ENCODE measurements at regions not wholly inside any gene's neighbourhood (a gene's known extent, or its start where the extent isn't known, plus 50 kb on each side); places are given as distances from the start of the nearest gene placed in this dataset.

DNA sequence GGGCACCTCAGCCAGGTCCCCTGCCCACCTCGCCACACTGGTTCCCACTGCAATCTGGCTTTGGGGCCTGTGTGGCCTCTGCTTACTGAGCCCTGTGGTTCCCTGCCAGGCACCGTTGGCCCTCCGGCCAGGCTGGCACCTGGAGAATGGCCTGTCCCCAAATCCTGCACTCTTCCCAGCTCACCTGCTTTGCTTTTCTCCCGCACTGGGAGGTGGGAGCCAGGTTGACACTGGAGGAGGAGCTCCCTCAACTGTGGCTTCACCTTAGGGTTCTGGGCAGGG, 97.0 kb downstream of the SCGB2B2 start:
- DNase-seq (ENCODE audit: low spot score) (no peak), ATAC-seq (ENCODE audit: insufficient number of reproducible peaks, low FRiP score, low read depth) (no peak)
- no peaks in the 10 kb centered on the region for H3K4me1 ChIP-seq (ENCODE audit: control insufficient read depth in 1 of 2, low read depth in 2 of 2)
- no peaks in the 10 kb centered on the region for H3K27me3 ChIP-seq (replicated peaks; ENCODE audit: insufficient read depth)
- H3K4me3 ChIP-seq = no peak overlapping the region
- H3K9me3 ChIP-seq = peaks cover 3% of the 10 kb centered on the region
- TF ChIP-seq, protein P1, sequence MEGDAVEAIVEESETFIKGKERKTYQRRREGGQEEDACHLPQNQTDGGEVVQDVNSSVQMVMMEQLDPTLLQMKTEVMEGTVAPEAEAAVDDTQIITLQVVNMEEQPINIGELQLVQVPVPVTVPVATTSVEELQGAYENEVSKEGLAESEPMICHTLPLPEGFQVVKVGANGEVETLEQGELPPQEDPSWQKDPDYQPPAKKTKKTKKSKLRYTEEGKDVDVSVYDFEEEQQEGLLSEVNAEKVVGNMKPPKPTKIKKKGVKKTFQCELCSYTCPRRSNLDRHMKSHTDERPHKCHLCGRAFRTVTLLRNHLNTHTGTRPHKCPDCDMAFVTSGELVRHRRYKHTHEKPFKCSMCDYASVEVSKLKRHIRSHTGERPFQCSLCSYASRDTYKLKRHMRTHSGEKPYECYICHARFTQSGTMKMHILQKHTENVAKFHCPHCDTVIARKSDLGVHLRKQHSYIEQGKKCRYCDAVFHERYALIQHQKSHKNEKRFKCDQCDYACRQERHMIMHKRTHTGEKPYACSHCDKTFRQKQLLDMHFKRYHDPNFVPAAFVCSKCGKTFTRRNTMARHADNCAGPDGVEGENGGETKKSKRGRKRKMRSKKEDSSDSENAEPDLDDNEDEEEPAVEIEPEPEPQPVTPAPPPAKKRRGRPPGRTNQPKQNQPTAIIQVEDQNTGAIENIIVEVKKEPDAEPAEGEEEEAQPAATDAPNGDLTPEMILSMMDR (IDR thresholded peaks at IDR 0.05) = no peak
- H3K36me3 ChIP-seq = no peaks in the 10 kb centered on the region
- no peak overlapping the region for H3K27ac ChIP-seq

GRCh38 chr19:34579281-34580054, 97.5 kb downstream of the SCGB2B2 start:
- no peak overlapping the region for H3K4me3 ChIP-seq
- TF ChIP-seq, protein P1 (IDR thresholded peaks at IDR 0.05) = no peak
- no peaks in the 10 kb centered on the region for H3K36me3 ChIP-seq
- no peak for DNase-seq (ENCODE audit: low spot score)
- H3K27ac ChIP-seq = no peak overlapping the region
- no peaks in the 10 kb centered on the region for H3K4me1 ChIP-seq (ENCODE audit: control insufficient read depth in 1 of 2, low read depth in 2 of 2)
- peaks cover 3% of the 10 kb centered on the region for H3K9me3 ChIP-seq
- no peaks in the 10 kb centered on the region for H3K27me3 ChIP-seq (replicated peaks; ENCODE audit: insufficient read depth)
- ATAC-seq (ENCODE audit: insufficient number of reproducible peaks, low FRiP score, low read depth) = no peak

DNA sequence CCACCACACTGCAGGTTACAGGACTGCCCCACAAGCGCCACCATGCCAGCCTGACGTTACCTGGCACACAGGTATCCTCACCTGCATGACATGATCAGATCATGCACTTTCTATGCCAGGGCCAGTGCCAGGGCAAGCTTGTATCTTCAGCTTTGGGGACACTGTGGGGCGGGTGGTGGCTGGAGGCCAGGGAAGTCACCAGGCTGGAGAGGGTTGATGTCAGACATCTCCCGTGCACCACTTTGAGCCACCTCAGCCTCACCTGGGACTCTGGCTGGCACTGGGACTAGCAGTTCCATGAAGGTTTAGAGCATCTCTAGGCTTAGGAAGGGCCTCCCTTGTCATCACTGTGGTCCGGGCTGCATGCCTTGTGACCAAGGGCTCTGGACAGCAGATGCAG, 97.2 kb downstream of the WTIP start:
- DNase-seq (ENCODE audit: low spot score) (no peak), ATAC-seq (ENCODE audit: insufficient number of reproducible peaks, low FRiP score, low read depth) (no peak)
- H3K27me3 ChIP-seq (replicated peaks; ENCODE audit: insufficient read depth) = no peaks in the 10 kb centered on the region
- H3K27ac ChIP-seq = no peak overlapping the region
- peaks cover 3% of the 10 kb centered on the region for H3K9me3 ChIP-seq
- no peak overlapping the region for H3K4me3 ChIP-seq
- no peaks in the 10 kb centered on the region for H3K4me1 ChIP-seq (ENCODE audit: control insufficient read depth in 1 of 2, low read depth in 2 of 2)
- H3K36me3 ChIP-seq = no peaks in the 10 kb centered on the region
- TF ChIP-seq, protein P1 (IDR thresholded peaks at IDR 0.05) = no peak

DNA sequence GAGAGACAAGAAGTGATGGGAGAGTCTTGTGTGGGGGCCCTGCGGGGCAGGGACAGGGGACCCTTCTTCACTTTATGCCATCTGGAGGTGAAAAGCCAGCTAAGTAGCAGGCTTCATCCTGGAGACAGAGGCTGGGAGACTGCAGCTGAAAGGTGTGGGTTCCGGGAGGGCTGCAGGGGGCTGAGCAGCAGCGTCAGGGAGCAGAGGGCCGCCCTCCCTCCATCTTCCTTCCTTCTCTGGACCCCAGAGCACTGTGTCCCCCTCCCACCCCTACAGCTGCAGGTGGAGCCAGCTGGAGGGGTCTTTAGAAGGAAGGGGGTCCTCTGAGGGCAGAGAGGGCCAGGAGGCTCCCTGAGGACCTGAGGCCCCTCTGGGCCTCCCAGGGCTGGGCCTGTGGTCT, 96.6 kb downstream of the WTIP start:
- H3K9me3 ChIP-seq = peaks cover 3% of the 10 kb centered on the region
- H3K27me3 ChIP-seq (replicated peaks; ENCODE audit: insufficient read depth) = no peaks in the 10 kb centered on the region
- no peak overlapping the region for H3K4me3 ChIP-seq
- no peaks in the 10 kb centered on the region for H3K36me3 ChIP-seq
- DNase-seq (ENCODE audit: low spot score) = no peak
- no peak for ATAC-seq (ENCODE audit: insufficient number of reproducible peaks, low FRiP score, low read depth)
- TF ChIP-seq, protein P1 (IDR thresholded peaks at IDR 0.05) = no peak
- H3K27ac ChIP-seq = no peak overlapping the region
- H3K4me1 ChIP-seq (ENCODE audit: control insufficient read depth in 1 of 2, low read depth in 2 of 2) = no peaks in the 10 kb centered on the region

GRCh38 chr19:34577531-34578101, 96.1 kb downstream of the WTIP start:
- ATAC-seq (ENCODE audit: insufficient number of reproducible peaks, low FRiP score, low read depth) (no peak), DNase-seq (ENCODE audit: low spot score) (no peak)
- Histone ChIP-seq H3K27ac (no peak overlapping the region), H3K4me1 (ENCODE audit: control insufficient read depth in 1 of 2, low read depth in 2 of 2) (no peaks in the 10 kb centered on the region), H3K27me3 (replicated peaks; ENCODE audit: insufficient read depth) (no peaks in the 10 kb centered on the region), H3K4me3 (no peak overlapping the region), H3K36me3 (no peaks in the 10 kb centered on the region), H3K9me3 (peaks cover under 1% of the 10 kb centered on the region)
- TF ChIP-seq, protein P1 (IDR thresholded peaks at IDR 0.05) = no peak

Data from thoracic aorta (tissue), 2 donors.